Panc1 (cell line): ENCODE measurements at regions not wholly inside any gene's neighbourhood (a gene's known extent, or its start where the extent isn't known, plus 50 kb on each side); places are given as distances from the start of the nearest gene placed in this dataset.

Source experiments
- ATAC-seq: fragments of 200-7000 bp; cut with Tn5 transposase; 2 replicates; pipeline ENCODE4 v1.9.1; 2020; ENCODE audit warnings: mild to moderate bottlenecking, moderate library complexity
- BruUV-seq: library from RNA; stranded (reverse); fragments of 400-500 nt; replicated peaks from 2 replicates; lab custom pipeline; 2021; lab: Mats Ljungman, UMichigan
- CTCF ChIA-PET: fragments of 300-600 bp; sonication (Branson Sonifier 250); formaldehyde crosslinking; loops from one replicate; lab custom pipeline; 2022; ENCODE audit warnings: antibody characterized with exemption; lab: Charles Lee
- POLR2A ChIA-PET: fragments of 300-600 bp; sonication (Branson Sonifier 250); formaldehyde crosslinking; loops from one replicate; lab custom pipeline; 2022; ENCODE audit warnings: antibody characterized with exemption; lab: Charles Lee
- DNase-seq: peaks from one replicate; pipeline ENCODE4 v3.0.0-alpha.2; 2010; ENCODE audit warnings: low read depth, low spot score
- H3K27ac ChIP-seq: 2 replicates; pipeline ENCODE4 v1.5.1; 2011; ENCODE audit warnings: mild to moderate bottlenecking, low read length, inconsistent platforms
- H3K27me3 ChIP-seq: fragments of 200-500 bp; sonication (Bioruptor generic); 2 replicates; pipeline ENCODE4 v1.6.0; 2014; ENCODE audit warnings: low read length, inconsistent platforms; ENCODE audit not compliant: control insufficient read depth, insufficient read depth
- H3K36me3 ChIP-seq: fragments of 200-500 bp; sonication (Bioruptor generic); 2 replicates; pipeline ENCODE4 v1.5.1; 2014; ENCODE audit warnings: inconsistent platforms, mild to moderate bottlenecking, low read length, moderate library complexity; ENCODE audit not compliant: control insufficient read depth, insufficient read depth
- H3K4me1 ChIP-seq: 2 replicates; pipeline ENCODE4 v1.5.1; 2011; ENCODE audit warnings: inconsistent platforms, mild to moderate bottlenecking, low read length, moderate library complexity; ENCODE audit not compliant: control insufficient read depth, insufficient read depth
- H3K4me3 ChIP-seq, 2 experiments: 2 replicates each; pipeline ENCODE4 v1.5.1; 2011 to 2012; ENCODE audit warnings: low read depth in 2 of 2, low read length in 2 of 2, mild to moderate bottlenecking in 2 of 2, inconsistent platforms in 1 of 2, moderate library complexity in 1 of 2
- H3K9me3 ChIP-seq: fragments of 200-500 bp; sonication (Bioruptor generic); 2 replicates; pipeline ENCODE4 v1.5.1; 2014; ENCODE audit warnings: low read depth, mild to moderate bottlenecking, inconsistent platforms, low read length, moderate library complexity; ENCODE audit not compliant: control insufficient read depth, insufficient read depth
- POLR2AphosphoS5 ChIP-seq: IDR thresholded peaks from 2 replicates; pipeline ENCODE4 v1.6.1; 2012; ENCODE audit warnings: mild to moderate bottlenecking, low read depth, low read length, moderate library complexity
- REST ChIP-seq, 2 experiments: IDR thresholded peaks; 2 replicates each; pipeline ENCODE4 v1.6.1; 2011 to 2012; ENCODE audit warnings: low read depth in 2 of 2, control low read depth in 1 of 2, low read length in 1 of 2, mild to moderate bottlenecking in 1 of 2, moderate library complexity in 1 of 2; ENCODE audit not compliant: insufficient read depth in 1 of 2
- SIN3A ChIP-seq: IDR thresholded peaks from 2 replicates; pipeline ENCODE4 v1.6.1; 2012; ENCODE audit warnings: low read depth, mild to moderate bottlenecking, low read length, moderate library complexity, borderline replicate concordance; ENCODE audit not compliant: insufficient read depth
- TCF7L2 ChIP-seq: IDR thresholded peaks from 2 replicates; pipeline ENCODE4 v1.6.1; 2011; ENCODE audit warnings: mild to moderate bottlenecking, low read depth, low read length, inconsistent platforms
- in situ Hi-C: cut with HindIII; loops from 2 replicates; pipeline ENCODE4 v1.10.0; 2016; ENCODE audit warnings: low sequenced_read_pairs, low pct_unique_long_range_greater_than_20kb
- intact Hi-C: fragments of 100-400 bp; cut with micrococcal nuclease; formaldehyde crosslinking; loops from one replicate; pipeline ENCODE4 v1.10.0; 2022; ENCODE audit not compliant: unreplicated experiment
- TF ChIP-seq, protein P1 (sequence below): fragments of 450-650 bp; IDR thresholded peaks from 2 replicates; pipeline ENCODE4 v1.5.1; 2017; ENCODE audit warnings: mild to moderate bottlenecking

DNA sequence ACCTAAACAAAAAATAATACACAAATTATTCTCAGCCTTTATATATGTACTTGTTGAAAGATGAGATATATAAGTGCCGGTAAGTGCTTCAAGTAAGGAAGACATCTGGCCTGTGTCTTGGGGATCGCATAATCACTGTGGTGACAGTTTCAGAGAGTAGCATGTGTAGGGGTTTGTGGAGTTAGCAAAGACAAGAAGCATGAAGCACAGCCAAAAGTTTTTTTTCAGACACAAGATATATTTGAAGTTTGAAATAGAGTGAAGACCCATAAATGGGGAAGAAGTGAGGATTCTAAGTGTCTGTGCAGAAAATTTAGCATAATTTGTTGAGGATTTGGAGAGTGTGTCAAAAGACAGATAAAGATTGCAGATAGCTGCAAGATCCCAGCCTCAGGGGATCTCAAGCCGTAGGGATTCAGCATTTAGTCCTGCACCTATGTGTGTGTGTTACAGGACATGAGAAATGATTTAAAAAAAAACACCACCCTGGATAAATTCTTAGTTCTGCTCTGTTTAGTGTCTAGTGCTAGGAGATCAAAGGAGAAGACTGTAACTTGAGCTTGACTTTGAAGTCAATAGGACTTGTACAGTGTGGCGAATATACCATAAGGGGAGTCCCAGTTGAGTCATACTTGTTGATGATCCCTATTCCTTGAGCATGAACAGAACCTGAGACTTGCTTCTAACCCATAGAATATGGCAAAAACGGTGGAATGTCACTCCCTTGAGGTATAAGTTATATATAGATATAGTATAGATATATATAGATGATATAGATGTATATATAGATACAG lies 123.9 kb upstream of the GRM7 start:
- no peak overlapping the region for H3K27ac ChIP-seq
- TF ChIP-seq POLR2AphosphoS5: no peak
- TF ChIP-seq SIN3A: no peak
- TF ChIP-seq TCF7L2: no peak
- TF ChIP-seq, protein P1, sequence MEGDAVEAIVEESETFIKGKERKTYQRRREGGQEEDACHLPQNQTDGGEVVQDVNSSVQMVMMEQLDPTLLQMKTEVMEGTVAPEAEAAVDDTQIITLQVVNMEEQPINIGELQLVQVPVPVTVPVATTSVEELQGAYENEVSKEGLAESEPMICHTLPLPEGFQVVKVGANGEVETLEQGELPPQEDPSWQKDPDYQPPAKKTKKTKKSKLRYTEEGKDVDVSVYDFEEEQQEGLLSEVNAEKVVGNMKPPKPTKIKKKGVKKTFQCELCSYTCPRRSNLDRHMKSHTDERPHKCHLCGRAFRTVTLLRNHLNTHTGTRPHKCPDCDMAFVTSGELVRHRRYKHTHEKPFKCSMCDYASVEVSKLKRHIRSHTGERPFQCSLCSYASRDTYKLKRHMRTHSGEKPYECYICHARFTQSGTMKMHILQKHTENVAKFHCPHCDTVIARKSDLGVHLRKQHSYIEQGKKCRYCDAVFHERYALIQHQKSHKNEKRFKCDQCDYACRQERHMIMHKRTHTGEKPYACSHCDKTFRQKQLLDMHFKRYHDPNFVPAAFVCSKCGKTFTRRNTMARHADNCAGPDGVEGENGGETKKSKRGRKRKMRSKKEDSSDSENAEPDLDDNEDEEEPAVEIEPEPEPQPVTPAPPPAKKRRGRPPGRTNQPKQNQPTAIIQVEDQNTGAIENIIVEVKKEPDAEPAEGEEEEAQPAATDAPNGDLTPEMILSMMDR: no peak
- TF ChIP-seq REST (IDR thresholded peaks at IDR 0.05; ENCODE audit: insufficient read depth in 1 of 2, low read depth in 2 of 2, low read length in 1 of 2): no peak
- H3K4me3 ChIP-seq: no peak overlapping the region
- BruUV-seq: no TSS peak
- no peak for ATAC-seq
- intact Hi-C loops (no loop called here), in situ Hi-C loops (no loop called here)
- no peaks in the 10 kb centered on the region for H3K4me1 ChIP-seq
- DNase-seq: no peak
- POLR2A ChIA-PET: no interaction called here
- no peaks in the 10 kb centered on the region for H3K36me3 ChIP-seq
- H3K9me3 ChIP-seq: no peaks in the 10 kb centered on the region
- H3K27me3 ChIP-seq: no peaks in the 10 kb centered on the region
- CTCF ChIA-PET: no interaction called here

- no peak for TF ChIP-seq SIN3A
- no peak for TF ChIP-seq TCF7L2
- no peaks in the 10 kb centered on the region for H3K9me3 ChIP-seq
- ChIA-PET POLR2A (no interaction called here), CTCF (no interaction called here)
- H3K27ac ChIP-seq: no peak overlapping the region
- no peak overlapping the region for H3K4me3 ChIP-seq
- in situ Hi-C loops (no loop called here), intact Hi-C loops (no loop called here)
- DNase-seq (no peak), ATAC-seq (no peak)
- no peaks in the 10 kb centered on the region for H3K27me3 ChIP-seq
- BruUV-seq: no TSS peak
- no peaks in the 10 kb centered on the region for H3K36me3 ChIP-seq
- no peaks in the 10 kb centered on the region for H3K4me1 ChIP-seq
Measured at GRCh38 chr3:6737630-6738029, 123.3 kb upstream of the GRM7 start.

GRCh38 chr3:6739288-6739687 lies 121.6 kb upstream of the GRM7 start:
- Histone ChIP-seq H3K27ac (no peak overlapping the region), H3K4me3 (no peak overlapping the region), H3K4me1 (no peaks in the 10 kb centered on the region), H3K36me3 (no peaks in the 10 kb centered on the region), H3K9me3 (no peaks in the 10 kb centered on the region), H3K27me3 (no peaks in the 10 kb centered on the region)
- CTCF ChIA-PET: no interaction called here
- DNase-seq (no peak), ATAC-seq (no peak)
- TF ChIP-seq SIN3A (no peak), POLR2AphosphoS5 (no peak), TCF7L2 (no peak), REST (IDR thresholded peaks at IDR 0.05; ENCODE audit: insufficient read depth in 1 of 2, low read depth in 2 of 2, low read length in 1 of 2) (no peak)
- TF ChIP-seq, protein P1: no peak
- in situ Hi-C loops: no loop called here
- no TSS peak for BruUV-seq
- POLR2A ChIA-PET: no interaction called here
- intact Hi-C loops: no loop called here
